Breast epithelium (tissue), 4 donors: ENCODE measurements at regions not wholly inside any gene's neighbourhood (a gene's known extent, or its start where the extent isn't known, plus 50 kb on each side); places are given as distances from the start of the nearest gene placed in this dataset.

Experiments used
- DNase-seq, 2 donors: peaks; one replicate each; pipeline ENCODE4 v3.0.0-alpha.2; 2019; ENCODE audit warnings: low spot score in 2 of 2
- H3K27ac ChIP-seq, 2 donors: fragments of 200-600 bp; sonication (generic) in 1 of 2; one replicate each; pipeline ENCODE4 v1.5.1; 2016 to 2019; ENCODE audit warnings: mild to moderate bottlenecking in 1 of 2
- H3K27me3 ChIP-seq, 2 donors: fragments of 200-600 bp; sonication (generic) in 1 of 2; one replicate each; pipeline versions ENCODE4 v1.5.1 to v1.6.0; 2017 to 2019; ENCODE audit warnings: control low read depth in 1 of 2, mild to moderate bottlenecking in 1 of 2
- H3K36me3 ChIP-seq: fragments of 200-600 bp; one replicate; pipeline ENCODE4 v1.5.1; 2019
- H3K4me1 ChIP-seq, 2 donors: fragments of 200-600 bp; sonication (generic); one replicate each; pipeline ENCODE4 v1.5.1; 2016 to 2019; ENCODE audit warnings: control low read depth in 1 of 2
- H3K4me3 ChIP-seq, 3 donors: fragments of 200-600 bp; sonication (generic); 1 replicate in 2 of 3; 2 replicates in 1 of 3; pipeline ENCODE4 v1.5.1; 2016 to 2019; ENCODE audit warnings: mild to moderate bottlenecking in 3 of 3, moderate library complexity in 2 of 3
- H3K9me3 ChIP-seq, 2 donors: fragments of 200-600 bp; sonication (generic) in 1 of 2; one replicate each; pipeline ENCODE4 v1.5.1; 2016 to 2019; ENCODE audit warnings: control low read depth in 1 of 2
- POLR2A ChIP-seq: fragments of 450-650 bp; IDR thresholded peaks from one replicate; pipeline ENCODE4 v1.6.1; 2016; ENCODE audit warnings: antibody characterized with exemption, mild to moderate bottlenecking, moderate library complexity
- POLR2AphosphoS5 ChIP-seq, 3 donors: sonication (generic); formaldehyde crosslinking; IDR thresholded peaks; one replicate each; pipeline ENCODE4 v1.6.1; 2017; ENCODE audit warnings: antibody characterized with exemption in 3 of 3
- intact Hi-C: fragments of 100-400 bp; cut with DNase I; formaldehyde crosslinking; loops from one replicate; pipeline ENCODE4 v1.15.1; 2023; ENCODE audit warnings: low total_unique reads
- TF ChIP-seq, protein P1 (sequence below), 3 donors: fragments of 450-650 bp; IDR thresholded peaks; one replicate each; pipeline ENCODE4 v1.5.1; 2016 to 2017; ENCODE audit warnings: antibody characterized with exemption in 3 of 3, mild to moderate bottlenecking in 3 of 3, moderate library complexity in 3 of 3

DNA sequence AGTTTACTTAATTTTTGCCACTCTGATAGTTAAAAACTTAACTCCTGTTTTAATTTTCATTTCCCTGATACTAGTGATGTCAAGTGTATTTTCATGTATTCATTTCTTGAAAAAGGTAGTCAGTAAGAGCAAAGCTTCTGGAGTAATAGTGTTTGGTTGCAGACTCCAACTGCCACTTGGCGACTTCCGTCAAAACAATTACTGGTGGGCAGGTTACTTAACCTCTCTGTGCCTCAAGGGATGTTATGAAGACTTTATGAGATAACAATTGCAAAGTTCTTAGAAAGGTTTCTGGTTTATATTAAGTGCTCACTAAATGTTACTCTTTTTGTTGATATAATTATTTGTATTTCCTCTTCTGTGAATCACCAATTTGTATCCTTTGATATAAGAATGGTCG, 129.7 kb downstream of the NFKBIZ start:
- TF ChIP-seq POLR2AphosphoS5 (IDR thresholded peaks at IDR 0.05) (no peak), POLR2A (no peak)
- TF ChIP-seq, protein P1, sequence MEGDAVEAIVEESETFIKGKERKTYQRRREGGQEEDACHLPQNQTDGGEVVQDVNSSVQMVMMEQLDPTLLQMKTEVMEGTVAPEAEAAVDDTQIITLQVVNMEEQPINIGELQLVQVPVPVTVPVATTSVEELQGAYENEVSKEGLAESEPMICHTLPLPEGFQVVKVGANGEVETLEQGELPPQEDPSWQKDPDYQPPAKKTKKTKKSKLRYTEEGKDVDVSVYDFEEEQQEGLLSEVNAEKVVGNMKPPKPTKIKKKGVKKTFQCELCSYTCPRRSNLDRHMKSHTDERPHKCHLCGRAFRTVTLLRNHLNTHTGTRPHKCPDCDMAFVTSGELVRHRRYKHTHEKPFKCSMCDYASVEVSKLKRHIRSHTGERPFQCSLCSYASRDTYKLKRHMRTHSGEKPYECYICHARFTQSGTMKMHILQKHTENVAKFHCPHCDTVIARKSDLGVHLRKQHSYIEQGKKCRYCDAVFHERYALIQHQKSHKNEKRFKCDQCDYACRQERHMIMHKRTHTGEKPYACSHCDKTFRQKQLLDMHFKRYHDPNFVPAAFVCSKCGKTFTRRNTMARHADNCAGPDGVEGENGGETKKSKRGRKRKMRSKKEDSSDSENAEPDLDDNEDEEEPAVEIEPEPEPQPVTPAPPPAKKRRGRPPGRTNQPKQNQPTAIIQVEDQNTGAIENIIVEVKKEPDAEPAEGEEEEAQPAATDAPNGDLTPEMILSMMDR (IDR thresholded peaks at IDR 0.05) = no peak
- no peaks in the 10 kb centered on the region for H3K4me1 ChIP-seq
- no peak for DNase-seq
- no peaks in the 10 kb centered on the region for H3K27me3 ChIP-seq
- H3K27ac ChIP-seq = no peak overlapping the region
- no peak overlapping the region for H3K4me3 ChIP-seq
- no peaks in the 10 kb centered on the region for H3K9me3 ChIP-seq
- no peaks in the 10 kb centered on the region for H3K36me3 ChIP-seq
- intact Hi-C loops = no loop called here

DNA sequence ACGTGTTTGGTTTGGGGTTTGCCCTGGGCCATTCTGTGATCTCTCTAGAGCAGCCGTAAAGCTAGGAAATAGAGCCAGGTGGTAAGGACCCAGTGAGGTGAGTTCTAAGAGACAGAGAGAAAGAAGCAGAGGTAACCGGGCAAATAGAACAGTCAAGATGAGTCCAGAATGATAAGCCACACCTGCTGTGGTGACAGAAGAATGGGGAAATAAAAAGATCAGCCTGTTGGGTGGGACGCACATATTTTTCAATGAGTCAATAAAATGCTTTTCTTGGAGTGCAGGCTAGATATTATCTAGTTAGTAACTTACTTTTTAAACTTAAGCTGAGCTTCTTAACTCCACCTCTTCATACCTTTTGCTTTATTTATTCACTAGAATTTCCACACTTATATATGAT, 135.0 kb downstream of the NFKBIZ start:
- Histone ChIP-seq H3K27me3 (no peaks in the 10 kb centered on the region), H3K9me3 (no peaks in the 10 kb centered on the region), H3K4me1 (no peaks in the 10 kb centered on the region), H3K36me3 (no peaks in the 10 kb centered on the region), H3K27ac (peak overlapping the region in 1 of 2 donors; percentile 43), H3K4me3 (no peak overlapping the region)
- DNase-seq = no peak
- TF ChIP-seq POLR2AphosphoS5 (IDR thresholded peaks at IDR 0.05) = no peak
- TF ChIP-seq, protein P1 (IDR thresholded peaks at IDR 0.05) = no peak
- no peak for TF ChIP-seq POLR2A
- intact Hi-C loops = no loop called here

GRCh38 chr3:101988596-101988995, 139.3 kb downstream of the NFKBIZ start:
- no peaks in the 10 kb centered on the region for H3K9me3 ChIP-seq
- intact Hi-C loops = no loop called here
- no peak overlapping the region for H3K27ac ChIP-seq
- TF ChIP-seq, protein P1 (IDR thresholded peaks at IDR 0.05) = no peak
- TF ChIP-seq POLR2A (no peak), POLR2AphosphoS5 (IDR thresholded peaks at IDR 0.05) (no peak)
- H3K36me3 ChIP-seq = no peaks in the 10 kb centered on the region
- no peak overlapping the region for H3K4me3 ChIP-seq
- no peak for DNase-seq
- no peaks in the 10 kb centered on the region for H3K27me3 ChIP-seq
- no peaks in the 10 kb centered on the region for H3K4me1 ChIP-seq

GRCh38 chr3:101989578-101990200, 140.4 kb downstream of the NFKBIZ start:
- intact Hi-C loops = no loop called here
- Histone ChIP-seq H3K4me3 (no peak overlapping the region), H3K27ac (no peak overlapping the region), H3K27me3 (no peaks in the 10 kb centered on the region), H3K4me1 (no peaks in the 10 kb centered on the region), H3K36me3 (no peaks in the 10 kb centered on the region), H3K9me3 (no peaks in the 10 kb centered on the region)
- TF ChIP-seq POLR2A (no peak), POLR2AphosphoS5 (IDR thresholded peaks at IDR 0.05) (no peak)
- TF ChIP-seq, protein P1 (IDR thresholded peaks at IDR 0.05) = no peak
- no peak for DNase-seq

DNA sequence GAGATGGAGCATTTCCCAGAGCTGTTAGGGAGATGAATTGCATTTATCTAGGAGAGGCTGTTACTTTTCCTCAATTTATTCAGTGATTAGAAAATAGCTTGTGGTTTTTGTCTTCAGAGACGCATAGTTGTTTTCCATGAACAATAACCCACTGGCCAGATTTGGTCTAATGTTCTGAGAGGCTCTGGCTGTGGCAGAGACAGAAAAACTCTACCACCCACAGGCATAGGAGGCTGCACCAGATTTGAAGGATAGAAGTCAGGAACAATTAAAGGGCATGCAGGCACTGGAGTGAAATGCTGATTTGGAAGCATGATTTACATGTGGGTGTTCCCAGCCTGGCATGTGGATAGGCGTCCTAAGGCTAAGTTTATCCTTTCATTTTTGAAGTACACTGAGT, 143.5 kb downstream of the NFKBIZ start:
- Histone ChIP-seq H3K4me1 (no peaks in the 10 kb centered on the region), H3K27ac (no peak overlapping the region), H3K27me3 (no peaks in the 10 kb centered on the region), H3K9me3 (no peaks in the 10 kb centered on the region), H3K4me3 (no peak overlapping the region), H3K36me3 (no peaks in the 10 kb centered on the region)
- intact Hi-C loops = no loop called here
- TF ChIP-seq POLR2AphosphoS5 (IDR thresholded peaks at IDR 0.05) (no peak), POLR2A (no peak)
- TF ChIP-seq, protein P1 (IDR thresholded peaks at IDR 0.05) = no peak
- DNase-seq = no peak
